Hepatocyte (in vitro differentiated cells): ENCODE measurements at regions not wholly inside any gene's neighbourhood (a gene's known extent, or its start where the extent isn't known, plus 50 kb on each side); places are given as distances from the start of the nearest gene placed in this dataset.

ENCODE experiments used
- DNase-seq: peaks from one replicate; pipeline ENCODE4 v3.0.0-alpha.2; 2016; ENCODE audit warnings: low spot score
- H2AFZ ChIP-seq: fragments of 200-600 bp; sonication (generic); 2 replicates; pipeline ENCODE4 v1.6.0; 2016; ENCODE audit warnings: antibody characterized with exemption, mild to moderate bottlenecking
- H3K27ac ChIP-seq: fragments of 200-600 bp; sonication (generic); 2 replicates; pipeline ENCODE4 v1.5.1; 2016; ENCODE audit warnings: mild to moderate bottlenecking
- H3K27me3 ChIP-seq: fragments of 200-600 bp; sonication (generic); 2 replicates; pipeline ENCODE4 v1.6.1; 2016
- H3K36me3 ChIP-seq: fragments of 200-600 bp; sonication (generic); replicated peaks from 2 replicates; pipeline ENCODE4 v1.5.1; 2016; ENCODE audit warnings: low read depth; ENCODE audit not compliant: insufficient read depth
- H3K4me1 ChIP-seq: fragments of 200-600 bp; sonication (generic); 2 replicates; pipeline ENCODE4 v1.5.1; 2016; ENCODE audit warnings: mild to moderate bottlenecking, moderate library complexity; ENCODE audit not compliant: insufficient read depth
- H3K4me2 ChIP-seq: fragments of 200-600 bp; sonication (generic); 2 replicates; pipeline ENCODE4 v1.6.0; 2016
- H3K4me3 ChIP-seq: fragments of 200-600 bp; sonication (generic); 2 replicates; pipeline ENCODE4 v1.5.1; 2016; ENCODE audit warnings: mild to moderate bottlenecking
- H3K79me2 ChIP-seq: fragments of 200-600 bp; sonication (generic); 2 replicates; pipeline ENCODE4 v1.6.0; 2017; ENCODE audit warnings: mild to moderate bottlenecking
- H3K9me2 ChIP-seq: fragments of 200-600 bp; sonication (generic); replicated peaks from 2 replicates; pipeline ENCODE4 v1.6.0; 2017; ENCODE audit warnings: mild to moderate bottlenecking; ENCODE audit not compliant: insufficient read depth
- H3K9me3 ChIP-seq: fragments of 200-600 bp; sonication (generic); 2 replicates; pipeline ENCODE4 v1.5.1; 2016; ENCODE audit warnings: low read depth, mild to moderate bottlenecking
- H4K20me1 ChIP-seq: fragments of 200-600 bp; sonication (generic); 2 replicates; pipeline ENCODE4 v1.6.0; 2016; ENCODE audit warnings: mild to moderate bottlenecking; ENCODE audit not compliant: insufficient read depth, poor library complexity, severe bottlenecking
- EZH2 ChIP-seq: fragments of 200-600 bp; sonication (generic); IDR thresholded peaks from 2 replicates; pipeline ENCODE4 v1.6.1; 2016; ENCODE audit warnings: antibody characterized with exemption, mild to moderate bottlenecking, borderline replicate concordance
- EZH2phosphoT487 ChIP-seq: fragments of 200-600 bp; sonication (generic); IDR thresholded peaks from one replicate; pipeline ENCODE4 v1.6.1; 2018; ENCODE audit warnings: antibody characterized with exemption, mild to moderate bottlenecking, low read depth, moderate library complexity; ENCODE audit not compliant: unreplicated experiment, severe bottlenecking
- WGBS: methylation state at CpG from one replicate; pipeline ENCODE4 v1.1.6; 2016; ENCODE audit warnings: low lambda C conversion rate; ENCODE audit errors: missing lambda C conversion rate; 5-methylcytosine and 5-hydroxymethylcytosine counted together
- TF ChIP-seq, protein P1 (sequence below): fragments of 200-600 bp; sonication (generic); IDR thresholded peaks from 2 replicates; pipeline ENCODE4 v1.5.1; 2016; ENCODE audit warnings: antibody characterized with exemption, mild to moderate bottlenecking; ENCODE audit not compliant: poor library complexity

DNA sequence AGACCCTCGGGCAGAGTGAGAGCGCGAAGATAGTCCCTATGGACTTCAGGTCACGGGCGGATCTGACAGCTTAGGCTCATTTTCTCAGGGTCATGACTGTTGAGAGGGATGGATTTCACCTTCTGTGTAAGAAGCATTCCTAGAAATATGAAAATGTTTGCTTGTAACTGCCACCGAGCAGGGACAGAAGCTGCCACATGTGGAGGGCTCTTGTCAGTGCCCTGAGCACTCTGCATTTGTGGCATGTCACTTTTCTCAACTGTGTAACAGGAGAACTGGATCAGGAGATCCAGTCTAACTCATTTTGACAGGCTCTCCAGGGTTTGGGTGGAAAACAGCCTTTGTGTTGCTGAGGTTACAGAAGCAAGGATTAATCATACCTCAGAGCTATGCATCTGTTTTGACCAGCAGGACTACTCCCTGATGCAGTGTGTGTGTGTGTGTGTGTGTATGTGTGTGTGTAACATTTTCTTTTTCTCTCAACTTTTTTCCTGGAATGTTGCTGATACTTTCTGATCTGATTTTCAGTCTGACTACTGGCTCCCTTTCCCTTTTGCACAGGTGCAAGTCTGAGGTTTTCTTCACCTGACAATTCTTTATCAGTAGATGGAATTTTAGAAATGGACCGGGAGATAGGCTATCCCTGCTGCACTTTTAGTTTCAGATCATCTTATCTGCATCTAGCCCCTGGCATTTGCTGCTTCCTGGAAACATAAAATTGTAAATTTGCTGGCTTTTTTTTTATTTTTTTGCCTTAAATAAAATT lies 183.3 kb downstream of the STK31 start:
- no peaks in the 10 kb centered on the region for H3K4me1 ChIP-seq
- H3K9me3 ChIP-seq: no peaks in the 10 kb centered on the region
- H3K4me3 ChIP-seq: no peak overlapping the region
- H3K36me3 ChIP-seq: no peaks in the 10 kb centered on the region
- no peaks in the 10 kb centered on the region for H3K79me2 ChIP-seq
- no peak overlapping the region for H3K4me2 ChIP-seq
- H2AFZ ChIP-seq: no peak overlapping the region
- H3K9me2 ChIP-seq: no peaks in the 10 kb centered on the region
- no peaks in the 10 kb centered on the region for H3K27me3 ChIP-seq
- H4K20me1 ChIP-seq: no peaks in the 10 kb centered on the region
- DNase-seq: peak; percentile 17
- TF ChIP-seq, protein P1, sequence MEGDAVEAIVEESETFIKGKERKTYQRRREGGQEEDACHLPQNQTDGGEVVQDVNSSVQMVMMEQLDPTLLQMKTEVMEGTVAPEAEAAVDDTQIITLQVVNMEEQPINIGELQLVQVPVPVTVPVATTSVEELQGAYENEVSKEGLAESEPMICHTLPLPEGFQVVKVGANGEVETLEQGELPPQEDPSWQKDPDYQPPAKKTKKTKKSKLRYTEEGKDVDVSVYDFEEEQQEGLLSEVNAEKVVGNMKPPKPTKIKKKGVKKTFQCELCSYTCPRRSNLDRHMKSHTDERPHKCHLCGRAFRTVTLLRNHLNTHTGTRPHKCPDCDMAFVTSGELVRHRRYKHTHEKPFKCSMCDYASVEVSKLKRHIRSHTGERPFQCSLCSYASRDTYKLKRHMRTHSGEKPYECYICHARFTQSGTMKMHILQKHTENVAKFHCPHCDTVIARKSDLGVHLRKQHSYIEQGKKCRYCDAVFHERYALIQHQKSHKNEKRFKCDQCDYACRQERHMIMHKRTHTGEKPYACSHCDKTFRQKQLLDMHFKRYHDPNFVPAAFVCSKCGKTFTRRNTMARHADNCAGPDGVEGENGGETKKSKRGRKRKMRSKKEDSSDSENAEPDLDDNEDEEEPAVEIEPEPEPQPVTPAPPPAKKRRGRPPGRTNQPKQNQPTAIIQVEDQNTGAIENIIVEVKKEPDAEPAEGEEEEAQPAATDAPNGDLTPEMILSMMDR: no peak
- TF ChIP-seq EZH2: no peak
- no peak for TF ChIP-seq EZH2phosphoT487
- WGBS: 70% methylated on average over 7 of the region's 7 CpGs
- no peak overlapping the region for H3K27ac ChIP-seq

DNA sequence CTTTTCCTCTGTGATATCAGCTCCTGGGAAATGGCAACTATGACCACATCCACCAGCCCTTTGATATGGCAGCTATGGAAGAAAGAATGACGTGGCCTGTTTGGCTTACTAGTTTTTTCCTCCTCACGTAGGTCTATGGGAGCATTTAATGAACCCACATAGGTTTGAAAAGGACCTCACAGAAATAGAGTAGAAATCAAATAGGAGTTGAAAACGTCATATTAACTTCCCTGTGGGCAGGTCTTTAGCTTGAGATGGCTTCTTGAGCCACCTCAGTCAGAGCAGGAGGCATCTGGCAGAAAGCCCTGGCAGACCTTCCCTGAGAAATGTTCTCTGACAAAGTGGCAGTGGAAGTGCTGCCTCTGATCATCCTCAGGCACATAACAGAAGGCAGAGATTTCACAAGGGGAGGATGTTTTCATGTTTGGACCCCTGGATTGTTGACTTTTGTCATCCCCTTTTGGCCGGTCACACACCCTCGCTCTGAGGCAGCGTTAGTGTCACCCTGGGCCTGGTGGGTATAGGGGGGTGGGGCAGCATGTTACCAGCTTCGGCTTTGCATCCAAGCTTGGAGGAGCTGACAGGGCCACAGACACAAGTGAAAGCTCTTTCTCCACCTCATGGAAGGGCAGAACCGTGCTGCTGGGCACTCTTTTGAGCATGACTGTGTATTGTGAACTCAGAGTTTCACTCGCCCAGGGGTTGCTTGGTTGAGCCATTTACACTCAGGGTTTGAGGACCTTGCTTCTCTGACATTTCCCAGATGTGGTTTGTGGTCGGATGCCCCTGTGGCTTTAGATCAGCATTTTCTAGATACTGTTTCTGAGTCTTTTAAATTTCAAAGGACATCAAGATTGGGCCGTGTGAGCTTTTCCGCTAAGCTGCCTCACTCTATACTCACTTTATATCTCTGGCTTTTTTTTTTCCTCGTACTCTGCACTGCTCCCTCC lies 184.2 kb downstream of the STK31 start:
- DNase-seq: no peak
- H3K27ac ChIP-seq: no peak overlapping the region
- WGBS: 75% methylated on average over 13 of the region's 13 CpGs
- TF ChIP-seq EZH2 (no peak), EZH2phosphoT487 (no peak)
- TF ChIP-seq, protein P1: no peak
- H3K4me1 ChIP-seq: no peaks in the 10 kb centered on the region
- no peaks in the 10 kb centered on the region for H3K9me3 ChIP-seq
- H3K79me2 ChIP-seq: no peaks in the 10 kb centered on the region
- no peak overlapping the region for H3K4me3 ChIP-seq
- H3K27me3 ChIP-seq: no peaks in the 10 kb centered on the region
- no peak overlapping the region for H3K4me2 ChIP-seq
- H2AFZ ChIP-seq: no peak overlapping the region
- no peaks in the 10 kb centered on the region for H3K9me2 ChIP-seq
- H3K36me3 ChIP-seq: no peaks in the 10 kb centered on the region
- H4K20me1 ChIP-seq: no peaks in the 10 kb centered on the region

DNA sequence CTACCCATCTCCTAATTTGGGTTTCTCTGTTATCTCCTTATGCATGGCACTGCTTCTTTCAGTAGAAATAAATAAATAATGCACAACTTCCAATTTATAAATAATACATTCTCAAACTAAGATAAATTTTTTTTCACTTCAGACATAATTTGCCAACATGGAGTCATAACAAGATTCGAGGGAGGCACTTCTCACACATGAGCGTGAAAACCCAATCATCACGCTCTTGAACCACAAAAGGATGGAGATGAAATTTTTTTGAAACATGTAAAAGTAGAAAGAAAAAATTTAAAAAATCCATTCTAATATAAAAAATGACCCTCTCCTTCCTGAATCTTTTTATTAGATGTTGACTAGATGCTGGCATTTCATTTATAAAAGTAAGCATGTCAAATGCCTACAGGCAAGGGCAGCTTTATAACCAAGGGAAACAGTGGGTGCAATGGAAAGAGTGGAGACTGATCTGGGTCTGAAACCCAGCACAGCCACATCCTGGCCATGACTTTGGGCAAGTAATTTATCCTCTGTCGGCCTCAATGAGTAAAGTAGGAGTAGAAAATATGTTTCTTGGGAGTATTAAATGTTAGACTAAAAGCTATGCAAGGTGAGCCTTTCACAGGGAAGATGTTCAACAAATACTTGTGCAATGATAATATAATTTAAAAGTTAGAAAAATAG lies 185.0 kb downstream of the STK31 start:
- H3K9me2 ChIP-seq: no peaks in the 10 kb centered on the region
- no peak overlapping the region for H3K27ac ChIP-seq
- no peaks in the 10 kb centered on the region for H4K20me1 ChIP-seq
- TF ChIP-seq EZH2phosphoT487 (no peak), EZH2 (no peak)
- TF ChIP-seq, protein P1: no peak
- H2AFZ ChIP-seq: no peak overlapping the region
- no peaks in the 10 kb centered on the region for H3K36me3 ChIP-seq
- H3K4me1 ChIP-seq: no peaks in the 10 kb centered on the region
- 92% methylated on average over 4 of the region's 4 CpGs for WGBS
- H3K9me3 ChIP-seq: no peaks in the 10 kb centered on the region
- H3K4me3 ChIP-seq: no peak overlapping the region
- H3K4me2 ChIP-seq: no peak overlapping the region
- no peaks in the 10 kb centered on the region for H3K27me3 ChIP-seq
- H3K79me2 ChIP-seq: no peaks in the 10 kb centered on the region
- DNase-seq: no peak
